GM19351 (cell line): ENCODE measurements at regions not wholly inside any gene's neighbourhood (a gene's known extent, or its start where the extent isn't known, plus 50 kb on each side); places are given as distances from the start of the nearest gene placed in this dataset.
"Not testable (repeated sequence)": the region's sequence is repeated elsewhere in the genome, so short reads cannot be mapped to it uniquely, and the experiment has no call there.

Experiments used
- ATAC-seq: cut with Tn5 transposase; IDR thresholded peaks from one replicate; pipeline ENCODE4 v1.9.1; 2021; ENCODE audit warnings: mild to moderate bottlenecking, moderate library complexity; ENCODE audit not compliant: unreplicated experiment

DNA sequence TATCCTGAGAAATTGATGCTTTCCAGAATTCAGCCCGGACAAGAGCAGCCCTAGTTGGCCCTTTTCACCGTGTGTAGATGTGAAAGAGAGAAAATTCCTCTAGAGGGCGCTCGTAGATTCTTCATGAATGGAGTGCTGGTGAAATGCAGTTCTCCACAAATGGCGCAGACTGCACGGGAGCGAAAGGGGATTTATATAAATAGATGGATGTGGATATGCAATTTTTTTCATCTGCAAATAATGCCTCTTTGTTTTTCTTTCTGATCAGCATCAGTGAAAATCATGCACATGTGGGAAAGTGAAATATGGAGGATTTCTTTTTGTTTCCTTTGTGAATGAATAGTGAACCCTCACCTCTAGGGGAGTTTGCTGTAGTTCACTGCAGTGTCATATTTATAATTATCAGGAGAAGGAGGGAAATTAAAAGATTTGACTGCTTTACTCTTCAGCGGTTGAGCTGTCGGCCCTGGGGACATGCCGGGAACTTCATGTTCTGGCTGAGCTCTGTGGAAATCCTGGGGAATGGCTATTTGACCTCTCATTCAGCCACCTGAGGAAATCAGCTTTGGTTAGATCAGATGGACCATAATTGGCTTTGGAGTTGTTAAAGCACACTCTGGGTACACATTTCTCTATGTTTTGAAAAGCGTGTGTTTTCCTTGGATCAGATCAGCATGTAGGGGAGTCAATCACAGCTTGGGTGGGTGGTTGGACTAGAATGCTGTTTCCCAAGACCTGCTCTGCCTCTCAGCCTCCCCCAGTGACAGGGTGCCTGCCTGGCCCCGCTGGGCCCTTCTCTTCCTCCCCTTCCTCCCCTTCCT is 115.0 kb upstream of the SHISA3 start:
- peak; percentile 76 for ATAC-seq

GRCh38 chr4:42284030-42284429 is 113.3 kb upstream of the SHISA3 start:
- no peak for ATAC-seq

DNA sequence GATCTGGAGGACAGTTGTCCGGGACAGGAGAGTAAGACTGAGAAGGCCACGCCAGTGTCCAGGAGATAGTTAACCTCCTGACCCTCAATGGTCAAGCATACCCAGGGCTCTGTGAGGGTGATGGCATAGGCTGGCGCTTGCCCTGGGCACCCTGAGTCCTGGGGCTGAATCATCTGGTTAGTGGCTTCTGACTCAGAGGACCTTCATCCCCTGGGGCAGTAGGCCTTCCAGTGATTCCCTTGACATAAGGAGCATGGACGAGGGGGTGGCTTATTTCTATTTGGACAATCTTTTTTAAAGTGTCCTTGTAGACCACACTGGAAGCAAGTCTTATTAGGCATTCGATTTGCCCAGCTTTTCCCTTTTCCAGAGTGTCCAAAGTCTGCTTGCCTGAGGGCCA is 108.4 kb upstream of the SHISA3 start:
- not testable (repeated sequence) for ATAC-seq

- not testable (repeated sequence) for ATAC-seq
These were observed 105.1 kb upstream of the SHISA3 start for GRCh38 chr4:42292192-42292591.

DNA sequence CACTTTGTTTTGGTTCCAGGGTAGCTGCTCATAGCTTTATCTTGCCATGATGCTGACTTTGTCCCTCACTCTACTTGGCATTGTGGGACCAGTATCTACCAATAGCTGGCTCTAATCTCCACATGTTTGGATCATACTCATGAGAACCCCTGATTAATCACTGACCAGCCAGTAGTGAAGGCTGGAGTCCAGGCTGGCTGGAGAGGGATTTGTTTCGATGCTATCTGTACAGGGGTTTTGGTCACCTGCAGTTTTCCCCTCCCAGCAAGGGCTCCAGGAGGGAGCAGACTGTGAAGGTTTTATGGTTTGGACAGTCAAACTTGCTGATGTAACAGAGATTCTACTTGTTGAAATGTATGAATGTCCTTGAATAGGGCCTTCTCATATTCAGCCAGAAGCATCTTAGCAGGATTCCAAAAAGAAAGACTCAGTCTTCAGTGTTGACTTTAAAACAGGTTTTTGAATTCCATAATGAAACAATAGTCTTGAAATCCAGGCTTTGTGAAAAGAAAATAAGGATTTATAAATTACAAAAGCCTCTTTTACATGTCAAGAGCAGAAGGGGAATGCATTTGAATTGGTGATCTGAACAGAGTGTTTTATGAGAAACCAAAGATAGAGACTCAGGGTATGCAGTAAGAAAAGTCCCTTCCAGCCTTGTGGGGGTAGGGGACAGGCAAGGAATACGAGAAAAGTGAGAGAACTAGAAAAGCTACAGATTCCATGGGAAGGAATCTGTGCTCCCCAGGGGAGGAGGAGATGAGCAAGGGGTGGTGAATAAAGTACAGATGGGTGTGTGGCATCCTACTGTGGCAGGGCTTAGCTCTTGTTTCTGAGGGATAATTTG is 103.1 kb upstream of the SHISA3 start:
- ATAC-seq = no peak

- ATAC-seq = peak; percentile 63
These were observed 101.1 kb upstream of the SHISA3 start for GRCh38 chr4:42296196-42296595.

DNA sequence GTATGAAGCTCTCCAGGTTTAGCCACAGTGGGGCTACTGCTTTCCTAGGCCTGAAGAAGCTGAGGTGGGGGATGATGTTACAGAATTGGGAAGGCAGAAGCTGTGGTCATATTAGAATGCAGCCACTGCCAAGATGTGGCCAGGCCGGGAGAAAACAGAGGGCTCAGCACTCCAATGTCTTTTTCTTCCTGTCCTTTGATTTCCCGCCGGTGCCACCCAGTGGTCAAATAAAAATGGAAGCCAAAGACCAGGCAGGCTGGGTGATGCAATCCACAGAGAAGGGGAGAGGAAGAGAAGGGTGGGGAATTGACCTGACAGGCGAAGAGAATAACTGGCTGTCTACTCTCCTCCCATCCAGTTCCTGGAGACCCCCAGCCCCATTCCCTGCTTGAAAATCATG is 94.9 kb upstream of the SHISA3 start:
- ATAC-seq = no peak

DNA sequence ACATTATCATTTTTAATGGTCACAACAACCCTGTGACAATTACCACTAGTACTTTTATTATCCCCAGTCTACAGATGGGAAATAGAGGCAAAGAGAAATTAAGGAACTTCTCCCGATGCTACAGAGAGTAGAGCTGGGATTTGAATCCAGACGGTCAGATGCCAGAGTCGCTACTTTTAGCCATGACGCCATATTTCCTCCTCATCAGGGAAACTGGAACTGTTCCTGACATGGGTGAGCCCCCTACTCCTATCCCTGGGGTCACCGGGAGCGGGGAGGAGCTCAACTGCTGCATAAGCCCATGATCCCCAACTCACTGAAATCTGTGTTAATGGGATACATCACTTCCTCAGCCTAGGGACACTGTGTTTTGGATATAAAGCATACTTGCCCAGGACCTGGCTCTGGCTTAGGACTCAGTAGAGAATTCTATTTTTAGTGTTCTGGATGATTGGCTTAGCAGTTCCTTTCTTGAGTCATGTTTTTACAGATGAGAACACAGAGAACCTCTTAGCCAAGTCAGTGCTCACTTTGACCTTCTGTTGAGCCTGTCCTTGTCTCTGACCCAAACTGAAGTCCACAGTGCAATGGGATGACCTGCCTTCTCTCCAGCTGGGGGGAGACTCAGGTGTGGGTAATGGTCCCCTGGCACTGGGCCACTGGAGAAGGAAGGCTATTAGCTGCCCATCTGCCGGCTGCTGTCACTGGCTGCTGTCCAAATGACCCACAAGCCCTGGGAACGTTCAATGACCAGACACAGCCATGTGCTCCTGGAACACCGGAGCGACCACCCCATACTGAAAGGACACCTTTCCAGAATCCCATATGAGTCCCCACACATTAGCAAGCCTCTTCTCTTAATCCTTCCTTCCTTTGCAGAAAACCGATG is 90.8 kb upstream of the SHISA3 start:
- ATAC-seq = no peak

GRCh38 chr4:42308247-42308646 is 89.0 kb upstream of the SHISA3 start:
- no peak for ATAC-seq

- no peak for ATAC-seq
These were observed 87.7 kb upstream of the SHISA3 start for GRCh38 chr4:42309361-42310260.

DNA sequence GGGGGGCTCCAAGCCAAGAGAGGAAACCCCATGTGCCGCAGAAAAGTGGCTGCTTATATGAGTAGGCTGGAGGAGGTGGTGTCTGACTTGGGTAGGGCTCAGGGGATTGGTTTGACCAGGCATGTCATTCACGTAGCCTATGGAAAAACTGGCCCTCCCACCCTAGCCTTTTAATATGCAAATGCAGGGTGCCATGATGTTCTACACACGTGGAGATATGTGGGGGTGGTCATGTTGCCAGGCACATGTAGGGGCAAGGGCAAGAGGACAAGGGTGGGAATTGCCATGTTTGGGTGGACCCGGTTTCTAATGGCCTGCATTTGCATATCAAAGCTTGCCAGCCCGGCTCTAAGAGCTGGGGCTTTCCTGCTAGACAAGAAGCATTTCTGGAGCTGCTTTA is 86.9 kb upstream of the SHISA3 start:
- no peak for ATAC-seq

- no peak for ATAC-seq
These were observed 86.5 kb upstream of the SHISA3 start for GRCh38 chr4:42310806-42311205.

DNA sequence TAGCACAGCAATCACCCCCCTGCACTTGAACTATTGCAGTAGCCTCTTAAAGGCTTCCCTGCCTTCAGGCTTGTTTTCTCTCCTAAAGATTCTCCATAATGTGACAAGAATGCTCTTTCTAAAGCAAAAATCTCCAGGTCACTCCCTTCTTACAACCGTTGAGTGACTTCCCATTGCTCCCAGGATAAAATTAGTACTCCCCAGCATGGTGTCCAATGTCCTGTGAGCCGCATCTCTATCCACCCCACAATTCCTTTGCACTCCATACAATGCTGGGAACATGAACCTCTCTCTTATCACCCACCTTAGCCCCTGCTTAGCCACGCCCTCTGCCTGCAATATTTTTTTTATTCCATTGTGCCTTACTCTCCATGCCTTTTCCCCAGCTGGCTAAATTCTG is 85.7 kb upstream of the SHISA3 start:
- no peak for ATAC-seq

DNA sequence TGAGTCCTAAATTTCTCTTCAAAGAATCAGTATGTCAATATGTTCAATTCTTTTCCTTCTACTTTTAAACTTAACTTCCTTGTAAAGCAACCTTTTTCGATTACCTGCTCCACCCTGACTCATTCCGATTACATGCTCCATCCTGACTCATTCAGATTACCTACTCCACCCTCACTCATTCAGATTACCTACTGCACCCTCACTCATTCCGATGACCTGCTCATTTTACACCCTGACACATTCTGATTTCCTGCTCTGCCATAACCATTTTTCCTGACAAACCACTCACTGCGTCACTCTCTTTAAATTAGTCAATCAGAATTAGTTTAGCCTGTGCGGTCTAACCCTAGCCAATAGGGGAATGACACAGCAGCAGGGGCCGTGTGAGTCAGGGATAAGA is 83.9 kb upstream of the SHISA3 start:
- not testable (repeated sequence) for ATAC-seq

DNA sequence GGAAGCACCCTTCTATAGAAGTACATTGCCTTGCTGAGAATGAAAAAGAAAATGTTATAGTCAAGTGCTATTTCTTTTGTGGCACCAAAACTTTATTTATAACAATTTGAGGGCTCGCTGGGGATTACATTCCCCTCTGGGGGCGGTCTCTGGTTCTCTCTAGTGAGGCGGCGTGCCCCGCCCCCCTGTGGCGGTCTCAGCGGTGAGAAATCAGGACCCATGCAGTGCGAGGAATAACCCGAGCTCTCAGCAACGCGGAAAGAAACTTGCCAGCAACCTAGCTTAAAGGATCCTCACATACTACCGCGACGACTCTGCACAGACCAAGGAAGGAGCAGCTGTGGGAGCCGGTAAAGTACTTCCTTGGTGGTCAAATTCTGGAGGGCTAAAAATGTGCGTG is 83.4 kb upstream of the SHISA3 start:
- ATAC-seq = no peak

DNA sequence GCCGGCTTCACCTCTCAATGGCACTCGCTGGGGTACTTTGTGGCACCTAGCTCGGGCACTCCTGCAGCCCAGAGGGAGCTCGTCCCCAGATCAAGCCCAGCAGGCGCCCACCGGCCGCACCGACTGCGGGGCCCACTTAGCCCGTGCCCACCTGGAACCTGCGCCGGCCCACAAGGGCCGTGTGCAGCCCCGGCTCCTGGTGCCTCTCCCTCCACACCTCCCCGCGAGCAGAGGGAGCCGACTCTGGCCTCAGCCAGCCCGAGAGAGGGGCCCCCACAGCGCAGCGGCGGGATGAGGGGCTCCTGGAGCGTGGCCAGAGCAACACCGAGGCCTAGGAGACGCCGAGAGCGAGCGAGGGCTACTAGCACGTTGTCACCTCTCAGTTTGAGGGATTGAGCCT is 82.1 kb upstream of the SHISA3 start:
- no peak for ATAC-seq

- ATAC-seq = peak; percentile 96
These were observed 76.4 kb upstream of the SHISA3 start for GRCh38 chr4:42320822-42321388.

- no peak for ATAC-seq
These were observed 71.2 kb upstream of the SHISA3 start for GRCh38 chr4:42326040-42326439.

- no peak for ATAC-seq
These were observed 70.8 kb upstream of the SHISA3 start for GRCh38 chr4:42326524-42326923.

DNA sequence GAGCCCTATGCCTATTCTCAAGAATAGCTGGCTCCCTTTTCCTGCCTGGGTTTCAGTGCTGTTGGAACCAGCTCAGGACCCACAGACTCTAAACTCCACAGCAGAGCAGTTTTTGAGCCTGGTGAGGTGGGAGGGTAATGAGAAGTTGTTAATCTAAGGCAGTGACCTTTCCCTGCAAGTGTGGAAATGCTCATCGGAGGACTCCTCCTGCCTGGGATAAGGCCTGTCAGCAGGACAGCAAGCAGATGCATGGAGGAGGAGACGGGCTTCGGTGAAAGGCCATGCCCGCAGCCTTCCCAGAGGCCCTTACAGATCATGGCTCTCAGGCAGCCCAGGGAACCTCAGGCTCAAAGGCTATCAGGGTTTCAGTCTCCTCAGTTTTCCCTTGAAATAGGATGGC is 70.0 kb upstream of the SHISA3 start:
- ATAC-seq = no peak
